ENCODE measurements at regions not wholly inside any gene's neighbourhood (a gene's known extent, or its start where the extent isn't known, plus 50 kb on each side); places are given as distances from the start of the nearest gene placed in this dataset.

DNA sequence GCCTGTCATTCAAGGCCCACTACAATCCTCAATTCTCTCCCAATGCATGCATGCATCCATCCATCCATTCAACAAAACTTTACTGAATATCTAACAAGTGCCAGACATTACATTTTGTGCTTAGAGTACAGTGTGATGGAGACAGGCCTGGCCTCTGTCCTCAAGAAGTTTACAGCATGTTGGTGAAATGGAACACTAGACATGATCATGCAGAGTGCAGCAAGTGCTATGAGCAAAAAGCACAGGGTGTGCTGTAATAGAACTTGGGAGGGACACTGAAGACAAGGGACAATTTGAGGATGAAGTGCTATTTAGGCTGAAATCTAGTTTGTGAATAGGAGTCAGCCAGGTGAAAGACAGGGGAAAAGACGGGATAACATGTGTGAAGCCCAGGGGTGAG, 347.8 kb downstream of the PTEN start:
- TF ChIP-seq POLR2A (IDR thresholded peaks at IDR 0.05): no peak
- TF ChIP-seq, protein P1, sequence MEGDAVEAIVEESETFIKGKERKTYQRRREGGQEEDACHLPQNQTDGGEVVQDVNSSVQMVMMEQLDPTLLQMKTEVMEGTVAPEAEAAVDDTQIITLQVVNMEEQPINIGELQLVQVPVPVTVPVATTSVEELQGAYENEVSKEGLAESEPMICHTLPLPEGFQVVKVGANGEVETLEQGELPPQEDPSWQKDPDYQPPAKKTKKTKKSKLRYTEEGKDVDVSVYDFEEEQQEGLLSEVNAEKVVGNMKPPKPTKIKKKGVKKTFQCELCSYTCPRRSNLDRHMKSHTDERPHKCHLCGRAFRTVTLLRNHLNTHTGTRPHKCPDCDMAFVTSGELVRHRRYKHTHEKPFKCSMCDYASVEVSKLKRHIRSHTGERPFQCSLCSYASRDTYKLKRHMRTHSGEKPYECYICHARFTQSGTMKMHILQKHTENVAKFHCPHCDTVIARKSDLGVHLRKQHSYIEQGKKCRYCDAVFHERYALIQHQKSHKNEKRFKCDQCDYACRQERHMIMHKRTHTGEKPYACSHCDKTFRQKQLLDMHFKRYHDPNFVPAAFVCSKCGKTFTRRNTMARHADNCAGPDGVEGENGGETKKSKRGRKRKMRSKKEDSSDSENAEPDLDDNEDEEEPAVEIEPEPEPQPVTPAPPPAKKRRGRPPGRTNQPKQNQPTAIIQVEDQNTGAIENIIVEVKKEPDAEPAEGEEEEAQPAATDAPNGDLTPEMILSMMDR (IDR thresholded peaks at IDR 0.05): no peak
- no peak for TF ChIP-seq POLR2AphosphoS5 (IDR thresholded peaks at IDR 0.05)
- no peak for TF ChIP-seq EP300 (IDR thresholded peaks at IDR 0.05)
